ENCODE measurements at regions not wholly inside any gene's neighbourhood (a gene's known extent, or its start where the extent isn't known, plus 50 kb on each side); places are given as distances from the start of the nearest gene placed in this dataset.

DNA sequence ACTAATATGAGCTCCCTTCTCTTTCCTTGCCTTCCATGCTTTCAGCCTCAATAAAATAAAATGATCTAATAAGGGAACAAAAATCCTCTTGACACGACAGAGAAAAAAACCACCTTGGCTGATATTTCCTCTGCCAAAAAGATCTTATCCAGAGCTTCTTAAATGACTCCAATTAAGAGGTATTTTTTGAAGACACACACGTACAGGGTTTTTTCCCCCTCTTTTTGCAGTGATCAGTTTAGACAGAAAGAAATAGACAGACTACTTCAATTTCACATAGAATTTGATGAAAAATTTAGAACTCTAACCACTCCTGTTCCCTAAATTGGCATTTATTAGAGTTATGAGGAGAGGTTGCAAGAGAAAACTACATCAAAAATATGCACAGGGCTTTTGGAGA, 217.2 kb upstream of the CDH11 start:
- no peak for DNase-seq
- no peak for TF ChIP-seq POLR2A (IDR thresholded peaks at IDR 0.05)
- TF ChIP-seq, protein P1, sequence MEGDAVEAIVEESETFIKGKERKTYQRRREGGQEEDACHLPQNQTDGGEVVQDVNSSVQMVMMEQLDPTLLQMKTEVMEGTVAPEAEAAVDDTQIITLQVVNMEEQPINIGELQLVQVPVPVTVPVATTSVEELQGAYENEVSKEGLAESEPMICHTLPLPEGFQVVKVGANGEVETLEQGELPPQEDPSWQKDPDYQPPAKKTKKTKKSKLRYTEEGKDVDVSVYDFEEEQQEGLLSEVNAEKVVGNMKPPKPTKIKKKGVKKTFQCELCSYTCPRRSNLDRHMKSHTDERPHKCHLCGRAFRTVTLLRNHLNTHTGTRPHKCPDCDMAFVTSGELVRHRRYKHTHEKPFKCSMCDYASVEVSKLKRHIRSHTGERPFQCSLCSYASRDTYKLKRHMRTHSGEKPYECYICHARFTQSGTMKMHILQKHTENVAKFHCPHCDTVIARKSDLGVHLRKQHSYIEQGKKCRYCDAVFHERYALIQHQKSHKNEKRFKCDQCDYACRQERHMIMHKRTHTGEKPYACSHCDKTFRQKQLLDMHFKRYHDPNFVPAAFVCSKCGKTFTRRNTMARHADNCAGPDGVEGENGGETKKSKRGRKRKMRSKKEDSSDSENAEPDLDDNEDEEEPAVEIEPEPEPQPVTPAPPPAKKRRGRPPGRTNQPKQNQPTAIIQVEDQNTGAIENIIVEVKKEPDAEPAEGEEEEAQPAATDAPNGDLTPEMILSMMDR (IDR thresholded peaks at IDR 0.05): no peak
- no peaks in the 10 kb centered on the region for H3K4me1 ChIP-seq
- no peaks in the 10 kb centered on the region for H3K36me3 ChIP-seq
- no peak overlapping the region for H3K4me3 ChIP-seq
- H3K27me3 ChIP-seq: no peaks in the 10 kb centered on the region
- no peaks in the 10 kb centered on the region for H3K9me3 ChIP-seq
- intact Hi-C loops (cut with DNase I; ENCODE audit: low total_unique reads): no loop called here
- H3K27ac ChIP-seq: no peak overlapping the region

- no peaks in the 10 kb centered on the region for H3K27me3 ChIP-seq
- H3K4me3 ChIP-seq: no peak overlapping the region
- H3K4me1 ChIP-seq: no peaks in the 10 kb centered on the region
- TF ChIP-seq POLR2A (IDR thresholded peaks at IDR 0.05): no peak
- TF ChIP-seq, protein P1 (IDR thresholded peaks at IDR 0.05): no peak
- intact Hi-C loops (cut with DNase I; ENCODE audit: low total_unique reads): no loop called here
- no peaks in the 10 kb centered on the region for H3K36me3 ChIP-seq
- H3K27ac ChIP-seq: no peak overlapping the region
- DNase-seq: no peak
- H3K9me3 ChIP-seq: no peaks in the 10 kb centered on the region
Observed at GRCh38 chr16:65336160-65336559, 214.3 kb upstream of the CDH11 start.

- intact Hi-C loops (cut with DNase I; ENCODE audit: low total_unique reads): no loop called here
- H3K4me3 ChIP-seq: no peak overlapping the region
- H3K27ac ChIP-seq: no peak overlapping the region
- no peak for DNase-seq
- no peaks in the 10 kb centered on the region for H3K4me1 ChIP-seq
- H3K27me3 ChIP-seq: no peaks in the 10 kb centered on the region
- no peaks in the 10 kb centered on the region for H3K36me3 ChIP-seq
- TF ChIP-seq, protein P1 (IDR thresholded peaks at IDR 0.05): no peak
- TF ChIP-seq POLR2A (IDR thresholded peaks at IDR 0.05): no peak
- no peaks in the 10 kb centered on the region for H3K9me3 ChIP-seq
Observed at GRCh38 chr16:65334081-65334480, 212.2 kb upstream of the CDH11 start.

- no peak overlapping the region for H3K27ac ChIP-seq
- H3K9me3 ChIP-seq: no peaks in the 10 kb centered on the region
- no peak overlapping the region for H3K4me3 ChIP-seq
- intact Hi-C loops (cut with DNase I; ENCODE audit: low total_unique reads): no loop called here
- H3K36me3 ChIP-seq: no peaks in the 10 kb centered on the region
- TF ChIP-seq, protein P1 (IDR thresholded peaks at IDR 0.05): no peak
- TF ChIP-seq POLR2A (IDR thresholded peaks at IDR 0.05): no peak
- DNase-seq: no peak
- no peaks in the 10 kb centered on the region for H3K4me1 ChIP-seq
- H3K27me3 ChIP-seq: no peaks in the 10 kb centered on the region
Observed at GRCh38 chr16:65333283-65333682, 211.4 kb upstream of the CDH11 start.

- Histone ChIP-seq H3K27me3 (no peaks in the 10 kb centered on the region), H3K4me3 (no peak overlapping the region), H3K36me3 (no peaks in the 10 kb centered on the region), H3K9me3 (no peaks in the 10 kb centered on the region), H3K27ac (no peak overlapping the region), H3K4me1 (no peaks in the 10 kb centered on the region)
- DNase-seq: no peak
- intact Hi-C loops (cut with DNase I; ENCODE audit: low total_unique reads): no loop called here
- TF ChIP-seq, protein P1 (IDR thresholded peaks at IDR 0.05): no peak
- no peak for TF ChIP-seq POLR2A (IDR thresholded peaks at IDR 0.05)
Observed at GRCh38 chr16:65327346-65327745, 205.5 kb upstream of the CDH11 start.

Measured in uterus (tissue), 3 donors.